WTC11 (cell line): ENCODE measurements at regions not wholly inside any gene's neighbourhood (a gene's known extent, or its start where the extent isn't known, plus 50 kb on each side); places are given as distances from the start of the nearest gene placed in this dataset.

Source experiments
- CBFB ChIP-seq: sonication (generic); formaldehyde crosslinking; IDR thresholded peaks from 2 replicates; pipeline ENCODE4 v1.8.1; 2022; ENCODE audit warnings: mild to moderate bottlenecking, low read depth, missing genetic modification reagents
- CREM ChIP-seq: sonication (generic); formaldehyde crosslinking; IDR thresholded peaks from 2 replicates; pipeline ENCODE4 v1.8.1; 2022; ENCODE audit warnings: mild to moderate bottlenecking, missing genetic modification reagents, moderate library complexity
- CTCF ChIP-seq: fragments of 200-600 bp; IDR thresholded peaks from 2 replicates; pipeline ENCODE4 v1.8.0; 2022; ENCODE audit warnings: antibody characterized with exemption
- ETV6 ChIP-seq: sonication (generic); formaldehyde crosslinking; IDR thresholded peaks from 2 replicates; pipeline ENCODE4 v1.8.1; 2022; ENCODE audit warnings: mild to moderate bottlenecking, missing genetic modification reagents
- FOXK1 ChIP-seq: sonication (generic); formaldehyde crosslinking; IDR thresholded peaks from 2 replicates; pipeline ENCODE4 v1.8.0; 2022; ENCODE audit warnings: mild to moderate bottlenecking, moderate library complexity, missing genetic modification reagents
- SP1 ChIP-seq: sonication (generic); formaldehyde crosslinking; conservative IDR thresholded peaks from 2 replicates; pipeline ENCODE4 v1.8.1; 2022; ENCODE audit warnings: missing genetic modification reagents
- TCF7 ChIP-seq: sonication (generic); formaldehyde crosslinking; IDR thresholded peaks from 2 replicates; pipeline ENCODE4 v1.8.0; 2022; ENCODE audit warnings: mild to moderate bottlenecking, low read depth, missing genetic modification reagents, moderate library complexity
- TF ChIP-seq, protein P1 (sequence below): sonication (generic); formaldehyde crosslinking; IDR thresholded peaks from 2 replicates; pipeline ENCODE4 v1.8.1; 2022; ENCODE audit warnings: mild to moderate bottlenecking, moderate library complexity, missing genetic modification reagents
- TF ChIP-seq, protein P2 (sequence below): sonication (generic); formaldehyde crosslinking; IDR thresholded peaks from 2 replicates; pipeline ENCODE4 v1.8.0; 2023; ENCODE audit warnings: mild to moderate bottlenecking, missing genetic modification reagents

DNA sequence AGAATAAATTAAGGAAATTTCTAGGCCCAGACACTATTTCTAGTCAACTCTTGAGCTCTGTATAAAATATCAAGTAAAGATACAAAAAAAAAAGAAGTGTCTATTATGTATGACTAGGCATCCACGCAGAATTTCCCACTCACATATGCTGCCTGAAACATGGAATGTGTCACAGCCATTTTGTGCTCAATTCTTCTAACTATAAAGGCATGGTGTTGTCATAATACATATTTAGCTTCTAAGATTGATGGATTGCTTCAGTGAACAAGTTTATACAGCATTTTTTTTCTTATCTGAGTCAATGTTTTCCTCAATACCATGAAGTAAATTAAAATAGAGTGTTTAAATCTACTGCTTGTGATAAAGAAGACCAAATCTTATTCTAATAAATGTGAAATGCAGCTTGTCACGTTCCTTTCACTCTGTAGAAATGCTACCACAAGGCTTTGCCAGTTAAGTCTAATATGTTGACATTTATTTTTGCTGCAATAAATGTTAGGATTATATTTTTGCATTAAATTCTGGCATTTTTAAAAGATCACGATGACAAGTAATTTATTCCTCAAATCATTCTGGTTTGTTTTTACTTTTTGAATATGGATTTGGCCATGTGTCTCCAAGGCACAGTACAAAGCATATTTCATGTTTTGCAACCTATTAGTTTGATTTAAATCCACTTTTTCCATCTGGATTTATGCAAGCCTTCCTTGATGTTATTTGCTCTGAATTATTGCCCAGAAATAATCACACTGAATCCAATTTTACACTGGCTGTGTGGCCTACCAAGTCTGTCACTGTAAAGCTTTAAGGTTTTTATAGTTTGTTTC is 1829.0 kb upstream of the PCDH7 start:
- no peak for TF ChIP-seq CTCF
- TF ChIP-seq, protein P1, sequence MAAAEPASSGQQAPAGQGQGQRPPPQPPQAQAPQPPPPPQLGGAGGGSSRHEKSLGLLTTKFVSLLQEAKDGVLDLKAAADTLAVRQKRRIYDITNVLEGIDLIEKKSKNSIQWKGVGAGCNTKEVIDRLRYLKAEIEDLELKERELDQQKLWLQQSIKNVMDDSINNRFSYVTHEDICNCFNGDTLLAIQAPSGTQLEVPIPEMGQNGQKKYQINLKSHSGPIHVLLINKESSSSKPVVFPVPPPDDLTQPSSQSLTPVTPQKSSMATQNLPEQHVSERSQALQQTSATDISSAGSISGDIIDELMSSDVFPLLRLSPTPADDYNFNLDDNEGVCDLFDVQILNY (CRISPR knock-in tag): no peak
- TF ChIP-seq CBFB (CRISPR knock-in tag): no peak
- TF ChIP-seq FOXK1: no peak
- TF ChIP-seq ETV6 (CRISPR knock-in tag): no peak
- TF ChIP-seq, protein P2, sequence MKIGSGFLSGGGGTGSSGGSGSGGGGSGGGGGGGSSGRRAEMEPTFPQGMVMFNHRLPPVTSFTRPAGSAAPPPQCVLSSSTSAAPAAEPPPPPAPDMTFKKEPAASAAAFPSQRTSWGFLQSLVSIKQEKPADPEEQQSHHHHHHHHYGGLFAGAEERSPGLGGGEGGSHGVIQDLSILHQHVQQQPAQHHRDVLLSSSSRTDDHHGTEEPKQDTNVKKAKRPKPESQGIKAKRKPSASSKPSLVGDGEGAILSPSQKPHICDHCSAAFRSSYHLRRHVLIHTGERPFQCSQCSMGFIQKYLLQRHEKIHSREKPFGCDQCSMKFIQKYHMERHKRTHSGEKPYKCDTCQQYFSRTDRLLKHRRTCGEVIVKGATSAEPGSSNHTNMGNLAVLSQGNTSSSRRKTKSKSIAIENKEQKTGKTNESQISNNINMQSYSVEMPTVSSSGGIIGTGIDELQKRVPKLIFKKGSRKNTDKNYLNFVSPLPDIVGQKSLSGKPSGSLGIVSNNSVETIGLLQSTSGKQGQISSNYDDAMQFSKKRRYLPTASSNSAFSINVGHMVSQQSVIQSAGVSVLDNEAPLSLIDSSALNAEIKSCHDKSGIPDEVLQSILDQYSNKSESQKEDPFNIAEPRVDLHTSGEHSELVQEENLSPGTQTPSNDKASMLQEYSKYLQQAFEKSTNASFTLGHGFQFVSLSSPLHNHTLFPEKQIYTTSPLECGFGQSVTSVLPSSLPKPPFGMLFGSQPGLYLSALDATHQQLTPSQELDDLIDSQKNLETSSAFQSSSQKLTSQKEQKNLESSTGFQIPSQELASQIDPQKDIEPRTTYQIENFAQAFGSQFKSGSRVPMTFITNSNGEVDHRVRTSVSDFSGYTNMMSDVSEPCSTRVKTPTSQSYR (CRISPR knock-in tag): no peak
- TF ChIP-seq TCF7 (CRISPR knock-in tag): no peak
- no peak for TF ChIP-seq CREM (CRISPR knock-in tag)
- TF ChIP-seq SP1 (CRISPR knock-in tag): no peak
